Fibroblast of peridontal ligament (primary cell): ENCODE measurements at regions not wholly inside any gene's neighbourhood (a gene's known extent, or its start where the extent isn't known, plus 50 kb on each side); places are given as distances from the start of the nearest gene placed in this dataset.

ENCODE experiments used
- DNase-seq: peaks from one replicate; pipeline ENCODE4 v3.0.0-alpha.2; 2010; ENCODE audit errors: extremely low read depth

DNA sequence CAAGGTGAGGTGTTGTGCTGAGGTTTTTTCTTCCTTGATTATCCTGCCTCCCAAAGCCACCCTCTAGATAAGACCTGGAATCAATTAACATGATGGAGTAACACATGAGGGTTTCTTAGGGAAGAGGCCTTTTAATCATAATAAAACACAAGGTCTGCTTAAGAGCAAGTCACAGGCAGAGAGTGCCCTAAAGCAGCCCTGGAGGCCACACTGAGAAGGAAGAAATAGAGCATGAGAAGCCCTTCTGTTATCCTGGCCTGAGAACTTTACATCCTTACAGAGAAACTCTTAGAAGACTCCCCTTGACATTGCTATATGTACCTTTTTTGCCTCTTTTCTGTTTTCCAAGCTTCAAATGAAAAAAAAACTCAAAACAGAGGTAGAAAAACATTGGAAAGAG lies 132.3 kb downstream of the CEP57L1 start:
- DNase-seq, result no peak

DNA sequence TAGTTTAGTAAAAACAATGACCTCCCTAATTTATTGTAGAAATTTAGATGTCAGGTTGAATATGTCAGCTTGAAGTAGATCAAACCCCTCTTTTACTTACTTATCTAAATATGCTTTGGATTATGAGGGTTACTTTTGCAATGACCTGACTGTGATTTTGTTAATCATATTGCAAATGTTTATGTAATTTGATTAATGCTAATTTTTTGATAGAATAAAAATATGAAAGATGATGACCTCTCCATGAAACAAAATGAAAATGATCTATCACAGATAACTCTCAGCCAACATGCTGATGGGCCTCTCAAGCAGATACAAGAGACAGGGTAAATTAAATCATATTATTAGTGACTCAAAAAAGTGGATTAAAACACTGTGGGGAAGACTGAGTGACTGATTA lies 131.0 kb downstream of the CEP57L1 start:
- no peak for DNase-seq

DNA sequence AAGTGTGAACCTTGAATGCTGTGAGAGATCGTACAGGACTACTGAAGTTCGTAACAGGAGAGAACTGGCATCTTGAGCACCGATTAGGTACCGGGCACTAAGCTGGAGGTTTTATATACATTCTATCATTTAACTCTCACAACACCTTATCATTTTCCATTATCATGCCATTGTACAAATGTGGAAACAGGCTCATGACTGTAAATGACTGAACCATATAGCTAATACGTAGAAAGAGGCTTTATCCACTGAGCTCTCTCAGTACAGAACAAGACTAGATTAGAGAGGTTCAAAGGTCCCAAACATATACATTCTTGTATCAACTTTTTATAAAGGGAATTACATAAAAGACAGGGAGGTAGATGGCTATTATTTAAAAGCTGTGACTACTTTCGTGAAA lies 130.6 kb downstream of the CEP57L1 start:
- no peak for DNase-seq

- DNase-seq, result no peak
Observed at GRCh38 chr6:109224994-109225393, 129.7 kb downstream of the CEP57L1 start.

DNA sequence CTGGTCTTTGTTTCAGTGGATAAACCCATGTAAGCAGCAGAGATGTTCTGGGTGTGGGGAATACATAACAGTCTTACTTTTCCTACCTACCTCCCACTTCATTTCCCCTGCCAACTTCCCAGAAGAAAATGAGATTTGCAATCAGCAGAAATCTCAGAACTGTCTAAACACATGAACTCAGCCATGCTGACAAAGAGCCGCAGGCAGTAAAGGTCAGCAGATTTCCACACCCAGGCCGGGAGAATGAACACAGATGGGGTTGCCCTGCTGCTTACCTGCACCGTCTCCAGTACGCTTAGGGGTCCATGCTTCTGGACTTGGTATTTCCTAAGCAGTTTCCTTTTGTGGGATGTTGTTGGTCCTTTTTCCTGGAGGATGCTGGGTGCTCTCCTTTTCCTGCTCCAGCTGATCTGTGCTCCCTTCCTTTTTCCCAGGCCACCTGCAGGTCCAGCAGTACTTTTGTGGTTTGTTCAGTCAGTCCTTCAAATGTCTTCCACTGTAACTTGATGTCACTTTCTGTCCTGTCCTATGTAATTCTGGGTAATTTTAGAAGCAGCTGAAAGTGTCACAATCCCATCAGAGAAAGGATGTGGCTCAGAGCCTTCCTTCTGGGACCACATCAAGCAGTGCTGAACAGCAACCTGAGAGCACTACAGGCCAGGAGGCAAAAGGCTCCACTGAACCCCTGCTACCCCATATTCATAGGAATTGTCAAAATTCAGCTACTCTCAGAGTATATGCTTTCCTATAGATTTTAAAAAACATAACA lies 129.0 kb downstream of the CEP57L1 start:
- peak; percentile 10 for DNase-seq

DNA sequence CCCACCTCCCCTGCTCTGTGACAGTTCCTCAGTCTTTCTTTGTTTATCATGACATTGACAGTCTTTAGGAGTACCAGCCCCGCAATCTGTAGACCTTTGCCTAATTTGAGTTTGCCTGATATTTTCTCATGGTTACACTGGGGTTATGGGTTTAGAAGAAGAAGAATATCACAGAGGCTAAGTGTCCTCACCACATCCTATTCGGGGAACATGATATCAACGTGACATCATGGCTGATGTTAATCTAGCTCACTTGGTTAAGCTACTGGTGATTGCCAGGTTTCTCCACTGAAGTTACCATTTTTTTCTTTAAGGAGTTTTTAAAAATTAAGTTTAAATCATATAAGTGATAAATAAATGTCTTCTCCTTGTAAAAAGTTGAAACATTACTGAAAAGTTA lies 127.5 kb downstream of the CEP57L1 start:
- DNase-seq, result no peak

DNA sequence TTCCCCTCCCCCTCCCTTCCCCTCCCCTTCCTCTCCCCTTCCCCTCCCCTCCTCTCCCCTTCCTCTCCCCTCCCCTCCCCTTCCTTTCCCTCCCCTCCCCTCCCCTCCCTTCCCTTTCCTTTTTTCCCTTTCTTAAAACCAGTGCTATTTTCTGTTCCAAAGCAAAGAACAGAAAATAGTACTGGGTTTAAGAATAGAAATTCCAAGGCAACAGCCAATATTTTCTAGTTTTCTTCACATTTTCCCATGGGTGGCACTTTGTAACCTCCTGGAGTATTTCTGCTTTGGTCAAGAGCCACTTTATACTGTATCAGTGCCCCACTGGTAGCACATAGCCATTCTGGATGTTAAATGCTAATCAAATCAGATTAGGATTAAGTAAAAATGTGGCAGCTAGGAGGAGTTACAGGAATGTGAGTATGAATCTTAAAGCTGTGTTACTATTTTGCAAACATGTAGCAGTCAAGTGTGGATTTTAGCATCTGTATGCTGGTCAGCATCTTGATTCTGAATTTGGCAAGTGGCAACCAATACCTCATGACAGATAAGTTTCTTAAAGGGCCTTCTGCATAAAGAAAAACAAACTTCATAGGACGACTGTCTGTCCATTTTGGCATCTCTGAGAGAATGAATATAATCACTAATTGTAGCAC lies 126.4 kb downstream of the CEP57L1 start:
- no peak for DNase-seq
